GM12873 (cell line): ENCODE measurements at regions not wholly inside any gene's neighbourhood (a gene's known extent, or its start where the extent isn't known, plus 50 kb on each side); places are given as distances from the start of the nearest gene placed in this dataset.

ENCODE experiments used
- TF ChIP-seq, protein P1 (sequence below): IDR thresholded peaks from 2 replicates; pipeline ENCODE4 v1.5.1; 2012; ENCODE audit warnings: low read depth, mild to moderate bottlenecking, moderate library complexity, low read length, control low read depth; ENCODE audit not compliant: insufficient read depth; ENCODE audit errors: missing control alignments

GRCh38 chr1:39124282-39124681 lies 80.2 kb upstream of the MACF1 start:
- TF ChIP-seq, protein P1, sequence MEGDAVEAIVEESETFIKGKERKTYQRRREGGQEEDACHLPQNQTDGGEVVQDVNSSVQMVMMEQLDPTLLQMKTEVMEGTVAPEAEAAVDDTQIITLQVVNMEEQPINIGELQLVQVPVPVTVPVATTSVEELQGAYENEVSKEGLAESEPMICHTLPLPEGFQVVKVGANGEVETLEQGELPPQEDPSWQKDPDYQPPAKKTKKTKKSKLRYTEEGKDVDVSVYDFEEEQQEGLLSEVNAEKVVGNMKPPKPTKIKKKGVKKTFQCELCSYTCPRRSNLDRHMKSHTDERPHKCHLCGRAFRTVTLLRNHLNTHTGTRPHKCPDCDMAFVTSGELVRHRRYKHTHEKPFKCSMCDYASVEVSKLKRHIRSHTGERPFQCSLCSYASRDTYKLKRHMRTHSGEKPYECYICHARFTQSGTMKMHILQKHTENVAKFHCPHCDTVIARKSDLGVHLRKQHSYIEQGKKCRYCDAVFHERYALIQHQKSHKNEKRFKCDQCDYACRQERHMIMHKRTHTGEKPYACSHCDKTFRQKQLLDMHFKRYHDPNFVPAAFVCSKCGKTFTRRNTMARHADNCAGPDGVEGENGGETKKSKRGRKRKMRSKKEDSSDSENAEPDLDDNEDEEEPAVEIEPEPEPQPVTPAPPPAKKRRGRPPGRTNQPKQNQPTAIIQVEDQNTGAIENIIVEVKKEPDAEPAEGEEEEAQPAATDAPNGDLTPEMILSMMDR, result no peak

DNA sequence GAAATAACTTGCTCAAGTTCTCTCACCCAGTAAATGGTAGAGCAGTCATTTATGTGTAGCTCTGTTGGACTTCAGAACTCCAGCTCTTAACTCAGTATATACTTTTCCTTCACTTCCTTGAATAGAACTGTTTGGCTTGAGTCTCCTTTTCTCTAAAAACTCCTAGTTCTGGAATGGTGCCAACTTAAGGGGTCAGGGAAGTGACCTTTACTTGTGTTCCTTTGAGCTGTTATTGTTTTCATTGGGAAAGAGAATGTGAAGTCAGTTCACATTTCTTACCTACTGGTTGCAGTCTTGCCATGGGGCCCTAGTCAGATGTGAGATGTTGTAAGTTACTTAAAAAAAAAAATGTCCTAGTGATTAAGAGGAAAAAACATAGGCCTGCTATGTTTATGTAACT lies 77.0 kb upstream of the MACF1 start:
- TF ChIP-seq, protein P1, result no peak

GRCh38 chr1:39128126-39128525 lies 76.4 kb upstream of the MACF1 start:
- TF ChIP-seq, protein P1, result no peak

- TF ChIP-seq, protein P1, result no peak
Measured at GRCh38 chr1:39128959-39129358, 75.5 kb upstream of the MACF1 start.

DNA sequence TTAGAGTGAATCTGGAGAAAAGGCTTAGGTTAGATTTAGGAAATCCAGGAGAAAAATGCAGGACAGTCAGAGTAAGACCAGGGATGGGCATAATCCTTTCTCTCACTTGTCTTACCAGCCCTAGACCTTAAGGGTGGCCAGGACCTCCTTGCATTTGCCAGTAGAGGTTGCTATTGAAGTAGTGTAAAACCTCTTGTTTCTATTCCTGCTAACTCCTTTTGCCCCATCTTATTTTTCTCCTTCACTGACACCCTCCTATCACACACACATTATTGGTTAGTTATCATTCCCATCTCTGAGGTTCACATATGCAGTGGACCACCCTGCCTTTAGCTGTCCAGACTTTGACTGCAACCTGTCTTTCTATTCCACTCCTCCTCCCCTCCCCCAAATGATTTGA lies 75.0 kb upstream of the MACF1 start:
- TF ChIP-seq, protein P1, result peak; percentile 45

DNA sequence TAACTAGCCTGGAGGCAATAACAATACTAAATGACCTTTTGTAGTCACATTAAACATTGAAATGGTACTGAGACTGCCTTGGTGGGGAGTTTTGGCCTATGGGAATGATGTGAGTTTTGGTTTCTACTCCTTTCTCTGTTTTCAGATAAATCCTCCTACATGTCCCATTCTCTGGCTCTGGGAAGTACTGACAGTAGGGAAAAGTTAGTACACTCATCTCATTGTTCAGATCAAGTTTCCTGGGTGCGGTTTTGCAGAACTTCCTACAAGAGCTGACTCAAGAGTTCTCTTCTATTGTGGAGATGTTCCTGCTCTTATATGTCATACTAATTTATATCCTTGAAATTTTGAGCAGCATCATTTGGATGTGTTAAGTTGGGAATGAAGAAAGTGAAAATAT lies 74.2 kb upstream of the MACF1 start:
- TF ChIP-seq, protein P1, result no peak

DNA sequence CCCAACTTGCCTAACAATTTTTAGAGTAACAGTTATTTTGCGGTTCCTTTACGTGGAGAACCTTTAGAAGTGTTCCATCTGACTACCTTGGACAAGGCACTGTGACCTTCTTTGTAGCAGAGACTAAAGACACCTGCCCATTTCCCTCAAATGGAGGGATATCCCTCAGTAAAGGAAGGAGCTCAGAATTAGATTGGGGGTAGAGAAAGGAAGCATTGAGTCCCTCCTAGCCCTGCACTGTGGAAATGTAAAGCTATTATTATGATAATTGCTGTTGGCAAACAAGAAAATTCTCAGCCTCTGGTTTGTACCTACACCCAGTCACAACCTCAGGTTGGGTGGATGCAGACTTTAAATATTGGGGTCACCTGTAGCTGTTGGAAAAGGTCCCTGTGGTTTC lies 72.6 kb upstream of the MACF1 start:
- TF ChIP-seq, protein P1, result no peak
